ENCODE measurements at regions not wholly inside any gene's neighbourhood (a gene's known extent, or its start where the extent isn't known, plus 50 kb on each side); places are given as distances from the start of the nearest gene placed in this dataset.

DNA sequence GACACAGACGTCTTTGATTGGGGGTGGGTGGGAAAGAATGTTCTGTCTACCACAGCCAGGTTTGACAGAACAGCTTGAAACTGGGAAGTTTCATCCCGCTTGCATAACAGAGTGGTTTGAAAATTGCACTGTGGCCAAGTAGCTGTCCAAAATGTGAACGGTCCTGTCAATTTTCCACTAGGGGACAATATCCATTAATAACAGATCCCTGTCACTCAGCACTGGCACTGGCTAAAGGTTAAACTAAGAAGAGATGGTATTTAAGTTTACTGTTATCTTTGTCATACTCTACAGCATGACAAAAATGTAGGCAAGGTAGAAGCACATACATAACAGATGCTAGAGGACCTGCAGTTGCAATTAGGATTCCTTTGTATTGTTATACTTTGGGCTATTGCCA lies 55.6 kb upstream of the ACMSD start:
- H3K9me3 Mint-ChIP-seq (ENCODE audit: low read depth): no peaks in the 10 kb centered on the region
- ChIA-PET CTCF (interaction anchor here (0.5 to 1.0 kb wide), 6 partner anchors 10 to 1434 kb away, joined by 3 to 4 read pairs (median 3); no protein-coding TSS in a partner anchor), POLR2A (no interaction called here)
- H3K27me3 Mint-ChIP-seq: peaks cover 4% of the 10 kb centered on the region
- no peaks in the 10 kb centered on the region for H3K36me3 Mint-ChIP-seq (ENCODE audit: low read depth)
- intact Hi-C loops (cut with DNase I, micrococcal nuclease): loop anchor here (1.0 to 5.0 kb wide), 2 partner anchors 115 to 116 kb away; no protein-coding TSS in a partner anchor
- H3K4me3 Mint-ChIP-seq: no peak overlapping the region
- DNase-seq (peak; percentile 18), ATAC-seq (peak; percentile 39)
- peaks cover 8% of the 10 kb centered on the region for H3K4me1 Mint-ChIP-seq
- H3K27ac Mint-ChIP-seq: no peak overlapping the region

GRCh38 chr2:134783912-134784311 lies 54.5 kb upstream of the ACMSD start:
- DNase-seq: no peak
- ChIA-PET CTCF (interaction anchor here (0.9 kb wide), 1 partner anchor 115 kb away, joined by 4 read pairs; no protein-coding TSS in a partner anchor), POLR2A (no interaction called here)
- Mint-ChIP-seq H3K4me1 (peaks cover 8% of the 10 kb centered on the region), H3K9me3 (ENCODE audit: low read depth) (no peaks in the 10 kb centered on the region), H3K27ac (no peak overlapping the region), H3K27me3 (peaks cover 4% of the 10 kb centered on the region), H3K4me3 (no peak overlapping the region), H3K36me3 (ENCODE audit: low read depth) (no peaks in the 10 kb centered on the region)
- no peak for ATAC-seq
- intact Hi-C loops (cut with DNase I, micrococcal nuclease): loop anchor here in 1 of 2 experiments (5.0 kb wide), 1 partner anchor 113 kb away; no protein-coding TSS in a partner anchor

GRCh38 chr2:134785659-134786430 lies 52.6 kb upstream of the ACMSD start:
- intact Hi-C loops (cut with DNase I, micrococcal nuclease): no loop called here
- Mint-ChIP-seq H3K27me3 (peaks cover 6% of the 10 kb centered on the region), H3K4me1 (peaks cover 6% of the 10 kb centered on the region), H3K36me3 (ENCODE audit: low read depth) (no peaks in the 10 kb centered on the region), H3K9me3 (ENCODE audit: low read depth) (no peaks in the 10 kb centered on the region), H3K27ac (no peak overlapping the region), H3K4me3 (no peak overlapping the region)
- no peak for DNase-seq
- ATAC-seq: no peak
- ChIA-PET POLR2A (no interaction called here), CTCF (no interaction called here)

- Mint-ChIP-seq H3K4me1 (no peaks in the 10 kb centered on the region), H3K36me3 (ENCODE audit: low read depth) (no peaks in the 10 kb centered on the region), H3K9me3 (ENCODE audit: low read depth) (no peaks in the 10 kb centered on the region), H3K27me3 (peaks cover 8% of the 10 kb centered on the region), H3K27ac (no peak overlapping the region), H3K4me3 (no peak overlapping the region)
- ChIA-PET POLR2A (no interaction called here), CTCF (no interaction called here)
- no peak for ATAC-seq
- DNase-seq: no peak
- intact Hi-C loops (cut with DNase I, micrococcal nuclease): no loop called here
Observed at GRCh38 chr2:134788417-134788816, 50.0 kb upstream of the ACMSD start.
